GM12878 (cell line): ENCODE measurements at regions not wholly inside any gene's neighbourhood (a gene's known extent, or its start where the extent isn't known, plus 50 kb on each side); places are given as distances from the start of the nearest gene placed in this dataset.
A peak's percentile ranks its signal among the peaks of the same experiment; 100 is the strongest.

ENCODE experiments used
- ATAC-seq: fragments of 200-7000 bp; cut with Tn5 transposase; 3 replicates; pipeline ENCODE4 v1.9.1; 2020; ENCODE audit warnings: mild to moderate bottlenecking, moderate library complexity
- BruUV-seq: library from RNA; stranded (reverse); fragments of 400-500 nt; replicated peaks from 2 replicates; lab custom pipeline; 2021; lab: Mats Ljungman, UMichigan
- CTCF ChIA-PET: fragments of 300-600 bp; sonication (Branson Sonifier 250); formaldehyde crosslinking; extraction: SDS; loops from one replicate; lab custom pipeline; 2021; ENCODE audit warnings: inconsistent platforms; lab: Yijun Ruan, JAX
- POLR2A ChIA-PET: fragments of 350-600 bp; formaldehyde crosslinking; extraction: SDS; loops from one replicate; lab custom pipeline; 2021; ENCODE audit warnings: inconsistent platforms; lab: Charles Lee
- RAD21 ChIA-PET: fragments of 300-600 bp; sonication (Branson Sonifier 250); formaldehyde crosslinking; loops from one replicate; lab custom pipeline; 2023; ENCODE audit warnings: antibody characterized with exemption; ENCODE audit not compliant: unreplicated experiment; lab: Charles Lee
- SMC1A ChIA-PET: fragments of 300-600 bp; sonication (Branson Sonifier 250); formaldehyde crosslinking; loops from one replicate; lab custom pipeline; 2023; ENCODE audit not compliant: unreplicated experiment, uncharacterized antibody; lab: Charles Lee
- DNase-seq: peaks from one replicate; pipeline ENCODE4 v3.0.0-alpha.2; 2011; ENCODE audit warnings: low read depth, low spot score
- FAIRE-seq: peaks from 3 replicates; lab custom pipeline; 2011; peaks lifted over from hg19 to GRCh38; lab: Jason Lieb, UNC
- H2AFZ ChIP-seq: 2 replicates; pipeline ENCODE4 v1.6.0; 2011; ENCODE audit warnings: low read depth, low read length, control low read depth; ENCODE audit not compliant: control insufficient read depth
- H3K27ac ChIP-seq: 2 replicates; pipeline ENCODE4 v1.5.1; 2011; ENCODE audit warnings: control low read depth; ENCODE audit not compliant: control insufficient read depth, insufficient read depth
- H3K27me3 ChIP-seq, 2 experiments: replicated peaks in 1 of 2; 2 replicates each; pipeline versions ENCODE4 v1.6.0 to v1.6.1; 2011; ENCODE audit warnings: low read length in 1 of 2; ENCODE audit not compliant: control insufficient read depth in 2 of 2, insufficient read depth in 2 of 2
- H3K36me3 ChIP-seq, 2 experiments: 2 replicates each; pipeline ENCODE4 v1.5.1; 2011; ENCODE audit warnings: low read length in 1 of 2; ENCODE audit not compliant: control insufficient read depth in 2 of 2, insufficient read depth in 2 of 2
- H3K4me1 ChIP-seq: 2 replicates; pipeline ENCODE4 v1.6.1; 2011; ENCODE audit warnings: mild to moderate bottlenecking, low read length, moderate library complexity, mixed read lengths; ENCODE audit not compliant: control insufficient read depth, insufficient read depth
- H3K4me2 ChIP-seq: 2 replicates; pipeline ENCODE4 v1.6.0; 2011; ENCODE audit warnings: control low read depth; ENCODE audit not compliant: control insufficient read depth, insufficient read depth
- H3K4me3 ChIP-seq: fragments of 200-600 bp; sonication (generic); 2 replicates; pipeline ENCODE4 v1.5.1; 2016
- H3K79me2 ChIP-seq: 2 replicates; pipeline ENCODE4 v1.6.0; 2011; ENCODE audit warnings: low read length; ENCODE audit not compliant: control insufficient read depth, insufficient read depth
- H3K9ac ChIP-seq: 2 replicates; pipeline ENCODE4 v1.8.0; 2011; ENCODE audit warnings: low read length, control low read depth, mixed read lengths; ENCODE audit not compliant: control insufficient read depth, insufficient read depth
- H3K9me3 ChIP-seq: replicated peaks from 3 replicates; pipeline ENCODE4 v1.5.1; 2011; ENCODE audit warnings: mild to moderate bottlenecking, low read length; ENCODE audit not compliant: control insufficient read depth, insufficient read depth
- H4K20me1 ChIP-seq: 2 replicates; pipeline ENCODE4 v1.6.0; 2011; ENCODE audit not compliant: control insufficient read depth, insufficient read depth
- EGR1 ChIP-seq, 2 experiments: IDR thresholded peaks; 1 replicate in 1 of 2; 2 replicates in 1 of 2; pipeline ENCODE4 v1.6.1; 2011 to 2012; ENCODE audit warnings: low read depth in 2 of 2, low read length in 2 of 2, borderline replicate concordance in 1 of 2, mild to moderate bottlenecking in 1 of 2, moderate library complexity in 1 of 2
- ESRRA ChIP-seq: IDR thresholded peaks from 2 replicates; pipeline ENCODE4 v1.6.1; 2012; ENCODE audit warnings: mild to moderate bottlenecking, low read length, improper control_type of control experiment
- IRF3 ChIP-seq: fragments of 450-650 bp; IDR thresholded peaks from 2 replicates; pipeline ENCODE4 v1.6.1; 2014; ENCODE audit warnings: mild to moderate bottlenecking
- KDM1A ChIP-seq: fragments of 200-600 bp; sonication (generic); IDR thresholded peaks from 2 replicates; pipeline ENCODE4 v1.6.1; 2016; ENCODE audit warnings: borderline replicate concordance
- POLR2A ChIP-seq: IDR thresholded peaks from 2 replicates; pipeline ENCODE4 v1.6.1; 2011; ENCODE audit warnings: low read depth, mild to moderate bottlenecking, low read length
- RCOR1 ChIP-seq: conservative IDR thresholded peaks from 2 replicates; pipeline ENCODE4 v1.6.1; 2012; ENCODE audit warnings: low read depth, low read length, improper control_type of control experiment
- SMC3 ChIP-seq: IDR thresholded peaks from 2 replicates; pipeline ENCODE4 v1.6.1; 2011; ENCODE audit warnings: low read length, improper control_type of control experiment, borderline replicate concordance
- TCF12 ChIP-seq: IDR thresholded peaks from 2 replicates; pipeline ENCODE4 v1.6.1; 2011; ENCODE audit warnings: low read depth, mild to moderate bottlenecking, low read length
- WGBS: methylation state at CpG from one replicate; pipeline ENCODE4 v1.1.6; 2016; ENCODE audit warnings: low lambda C conversion rate; ENCODE audit not compliant: insufficient replicate concordance, insufficient coverage; ENCODE audit errors: missing lambda C conversion rate; 5-methylcytosine and 5-hydroxymethylcytosine counted together
- in situ Hi-C: fragments of 300-500 bp; cut with MboI; formaldehyde crosslinking; loops from 9 replicates; pipeline ENCODE4 v1.14.3; 2018; ENCODE audit warnings: mixed read lengths
- intact Hi-C: fragments of 100-400 bp; cut with micrococcal nuclease; formaldehyde crosslinking; loops from one replicate; pipeline ENCODE4 v1.14.2; 2022; ENCODE audit not compliant: unreplicated experiment

- ChIA-PET SMC1A (interaction anchor here (0.6 to 1.9 kb wide), 7 partner anchors 10 to 287 kb away, joined by 3 to 11 read pairs (median 3); no protein-coding TSS in a partner anchor), CTCF (no interaction called here), RAD21 (interaction anchor here (0.6 to 1.4 kb wide), 3 partner anchors 14 to 603 kb away, joined by 3 to 6 read pairs (median 3); no protein-coding TSS in a partner anchor), POLR2A (interaction anchor here (0.6 to 1.4 kb wide), 3 partner anchors 33 to 199 kb away, joined by 4 to 8 read pairs (median 4); no protein-coding TSS in a partner anchor)
- BruUV-seq = no TSS peak
- H3K4me1 ChIP-seq = no peaks in the 10 kb centered on the region
- H3K79me2 ChIP-seq = no peaks in the 10 kb centered on the region
- no peak overlapping the region for H3K9ac ChIP-seq
- H3K27ac ChIP-seq = no peak overlapping the region
- H4K20me1 ChIP-seq = no peaks in the 10 kb centered on the region
- no peak overlapping the region for H3K4me2 ChIP-seq
- no peaks in the 10 kb centered on the region for H3K9me3 ChIP-seq
- 26% methylated on average over 3 of the region's 3 CpGs for WGBS
- H3K27me3 ChIP-seq = no peaks in the 10 kb centered on the region
- no peaks in the 10 kb centered on the region for H3K36me3 ChIP-seq
- no peak overlapping the region for H3K4me3 ChIP-seq
- FAIRE-seq (no peak), DNase-seq (no peak), ATAC-seq (peak; percentile 35; the same call in 2 of the 3 replicates)
- intact Hi-C loops = no loop called here
- TF ChIP-seq IRF3 (no peak), KDM1A (no peak), RCOR1 (no peak), ESRRA (no peak), SMC3 (no peak), EGR1 (IDR thresholded peaks at IDR 0.05; ENCODE audit: borderline replicate concordance in 1 of 2, low read depth in 2 of 2, low read length in 2 of 2) (no peak), TCF12 (no peak), POLR2A (no peak)
- no peak overlapping the region for H2AFZ ChIP-seq
- in situ Hi-C loops = no loop called here
Measured at GRCh38 chr2:57614988-57615387, 431.6 kb upstream of the VRK2 start.
